ENCODE measurements at regions not wholly inside any gene's neighbourhood (a gene's known extent, or its start where the extent isn't known, plus 50 kb on each side); places are given as distances from the start of the nearest gene placed in this dataset.
"Not testable (repeated sequence)": the region's sequence is repeated elsewhere in the genome, so short reads cannot be mapped to it uniquely, and the experiment has no call there.

DNA sequence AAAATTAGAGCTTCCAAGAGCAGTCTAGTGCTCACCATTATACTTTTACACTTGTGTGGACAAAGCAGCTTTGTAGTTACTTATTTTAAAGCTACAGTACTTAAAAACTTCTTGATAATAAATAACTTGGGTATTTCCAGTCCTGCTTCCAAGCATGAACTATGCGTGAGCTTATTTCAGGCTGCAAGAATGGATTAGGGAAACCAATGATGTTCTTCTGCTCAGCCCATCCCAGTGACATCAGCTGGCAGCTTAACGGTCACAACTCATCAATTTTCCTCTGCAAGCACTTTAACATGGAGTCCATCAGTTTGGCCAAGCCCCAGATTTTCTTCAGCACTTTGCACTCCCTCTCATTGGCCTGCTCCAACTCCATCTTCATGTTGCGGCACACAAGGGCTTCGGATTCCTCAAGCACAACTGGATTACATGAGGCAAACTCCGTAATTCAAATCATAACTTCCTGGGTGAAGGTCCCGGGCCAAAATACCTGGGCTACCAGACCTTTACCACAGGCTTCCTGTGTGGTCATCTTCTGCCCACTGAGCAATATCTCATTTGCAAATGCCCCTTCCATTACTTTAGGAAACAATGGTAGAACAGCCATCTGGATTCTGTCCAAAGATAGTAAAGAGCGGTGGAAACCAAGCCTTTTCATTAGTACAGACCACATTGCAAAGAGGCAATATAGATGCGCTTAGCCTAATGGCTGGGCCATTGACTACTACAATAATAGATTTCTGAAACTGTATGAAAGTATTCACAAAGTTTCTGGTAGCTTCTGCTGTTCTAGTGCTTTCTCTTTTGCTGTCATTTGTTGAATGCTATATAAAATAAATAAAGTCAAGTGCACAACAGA is 87.5 kb upstream of the DAZL start:
- Mint-ChIP-seq H3K9me3 (no peaks in the 10 kb centered on the region), H3K36me3 (ENCODE audit: insufficient read depth) (no peaks in the 10 kb centered on the region), H3K4me3 (no peak overlapping the region), H3K27me3 (ENCODE audit: low read depth) (no peaks in the 10 kb centered on the region), H3K4me1 (ENCODE audit: low read depth) (peaks cover 1% of the 10 kb centered on the region)
- DNase-seq: no peak
- no peak for ATAC-seq

DNA sequence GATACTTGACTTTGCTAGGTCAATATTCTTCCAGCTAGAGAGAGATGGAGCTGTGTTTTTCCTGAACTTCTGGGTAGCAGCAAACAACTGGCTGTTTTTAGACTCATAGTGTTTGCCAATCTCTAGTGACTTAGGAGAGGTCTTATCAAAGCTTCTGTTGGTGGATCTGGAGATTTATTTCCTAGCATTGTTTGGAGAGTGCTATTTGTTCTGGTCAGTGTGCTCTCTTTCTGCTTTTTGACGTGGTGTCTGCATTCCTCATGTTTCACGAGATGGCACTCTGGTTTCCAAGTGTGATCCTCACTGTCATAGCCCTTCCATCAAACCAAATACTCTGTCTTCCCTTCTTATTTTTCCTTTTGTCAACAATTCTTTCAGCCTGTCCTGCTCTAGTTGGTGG is 88.6 kb upstream of the DAZL start:
- H3K36me3 Mint-ChIP-seq (ENCODE audit: insufficient read depth): no peaks in the 10 kb centered on the region
- H3K4me3 Mint-ChIP-seq: no peak overlapping the region
- peaks cover 2% of the 10 kb centered on the region for H3K4me1 Mint-ChIP-seq (ENCODE audit: low read depth)
- no peaks in the 10 kb centered on the region for H3K9me3 Mint-ChIP-seq
- no peaks in the 10 kb centered on the region for H3K27me3 Mint-ChIP-seq (ENCODE audit: low read depth)
- no peak for ATAC-seq
- DNase-seq: no peak

DNA sequence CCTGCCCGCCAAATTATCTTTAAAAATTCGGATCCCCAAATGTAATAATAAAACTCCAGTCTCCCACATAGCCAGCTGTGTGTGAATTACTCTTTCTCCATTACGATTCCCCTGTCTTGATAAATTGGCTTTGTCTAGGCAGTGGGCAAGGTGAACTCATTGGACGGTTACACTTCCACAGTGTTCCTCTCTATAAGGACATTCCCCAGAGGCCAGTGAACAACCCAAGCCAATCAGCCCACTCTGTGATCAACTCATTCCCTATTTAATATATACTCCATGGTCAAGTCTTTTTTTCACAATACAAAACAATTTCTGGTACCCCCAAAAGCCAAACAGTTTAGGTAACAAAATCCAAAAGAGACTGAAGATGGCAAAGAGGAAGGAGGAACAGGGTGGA is 90.5 kb upstream of the DAZL start:
- H3K4me1 Mint-ChIP-seq (ENCODE audit: low read depth): peaks cover 2% of the 10 kb centered on the region
- no peaks in the 10 kb centered on the region for H3K27me3 Mint-ChIP-seq (ENCODE audit: low read depth)
- H3K9me3 Mint-ChIP-seq: no peaks in the 10 kb centered on the region
- ATAC-seq: no peak
- DNase-seq: no peak
- H3K36me3 Mint-ChIP-seq (ENCODE audit: insufficient read depth): no peaks in the 10 kb centered on the region
- H3K4me3 Mint-ChIP-seq: no peak overlapping the region

DNA sequence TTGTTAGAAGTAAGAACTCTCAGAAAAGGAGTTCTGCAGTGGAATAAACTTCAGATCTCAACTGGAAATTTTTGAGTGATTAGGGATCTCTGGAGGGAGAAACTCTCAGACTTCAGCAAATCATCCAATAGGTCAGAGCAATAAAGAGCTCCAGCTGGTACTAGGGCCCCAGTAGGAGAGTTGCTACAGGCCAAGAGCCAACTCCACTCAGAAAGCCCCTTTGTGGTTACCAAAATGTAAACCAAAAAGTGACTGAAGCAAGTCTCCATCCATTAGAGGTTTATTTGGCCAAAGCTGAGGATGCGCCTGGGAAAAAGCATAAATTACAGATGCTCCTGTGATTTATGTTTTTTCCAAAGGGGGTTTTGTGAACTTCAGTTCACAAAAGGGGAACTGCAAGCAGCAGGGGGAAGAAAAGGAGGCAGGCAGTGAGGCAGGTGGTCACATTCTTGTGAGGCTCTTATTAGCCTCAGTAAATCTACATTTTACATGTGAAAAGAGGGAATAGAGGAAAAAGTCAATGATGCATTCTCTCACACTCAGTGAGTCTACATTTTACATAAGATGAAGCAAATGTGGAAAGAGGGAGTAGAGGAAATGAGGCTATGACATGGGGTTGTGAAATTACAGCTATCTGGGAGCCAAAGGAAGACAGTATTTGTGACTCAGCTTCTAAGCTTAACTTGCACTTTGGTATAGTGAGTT is 92.4 kb upstream of the DAZL start:
- ATAC-seq (no peak), DNase-seq (no peak)
- H3K4me3 Mint-ChIP-seq: no peak overlapping the region
- no peaks in the 10 kb centered on the region for H3K36me3 Mint-ChIP-seq (ENCODE audit: insufficient read depth)
- H3K4me1 Mint-ChIP-seq (ENCODE audit: low read depth): peaks cover 2% of the 10 kb centered on the region
- no peaks in the 10 kb centered on the region for H3K9me3 Mint-ChIP-seq
- no peaks in the 10 kb centered on the region for H3K27me3 Mint-ChIP-seq (ENCODE audit: low read depth)

DNA sequence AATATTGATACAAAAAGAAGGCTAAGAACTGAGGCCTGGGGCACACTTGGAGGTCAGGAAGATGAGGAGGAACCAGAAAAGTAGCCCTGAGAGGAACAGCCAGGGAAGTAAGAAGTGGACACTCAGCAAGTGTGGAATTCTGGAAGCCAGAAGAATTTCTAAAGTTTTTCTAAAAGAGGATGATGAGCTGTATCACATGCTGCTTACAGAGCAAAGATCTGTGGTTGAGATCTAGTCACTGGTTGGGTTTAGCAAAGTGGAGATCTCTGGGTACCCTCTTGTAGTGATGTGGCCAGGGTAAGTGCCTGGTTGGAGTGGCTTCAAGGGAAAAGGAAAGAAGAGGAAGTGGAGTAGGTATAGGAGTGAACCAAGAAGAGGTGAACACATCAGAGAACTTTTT is 95.4 kb upstream of the DAZL start:
- no peak for ATAC-seq
- Mint-ChIP-seq H3K36me3 (ENCODE audit: insufficient read depth) (no peaks in the 10 kb centered on the region), H3K4me3 (no peak overlapping the region), H3K27me3 (ENCODE audit: low read depth) (no peaks in the 10 kb centered on the region), H3K4me1 (ENCODE audit: low read depth) (peaks cover 2% of the 10 kb centered on the region), H3K9me3 (no peaks in the 10 kb centered on the region)
- no peak for DNase-seq

DNA sequence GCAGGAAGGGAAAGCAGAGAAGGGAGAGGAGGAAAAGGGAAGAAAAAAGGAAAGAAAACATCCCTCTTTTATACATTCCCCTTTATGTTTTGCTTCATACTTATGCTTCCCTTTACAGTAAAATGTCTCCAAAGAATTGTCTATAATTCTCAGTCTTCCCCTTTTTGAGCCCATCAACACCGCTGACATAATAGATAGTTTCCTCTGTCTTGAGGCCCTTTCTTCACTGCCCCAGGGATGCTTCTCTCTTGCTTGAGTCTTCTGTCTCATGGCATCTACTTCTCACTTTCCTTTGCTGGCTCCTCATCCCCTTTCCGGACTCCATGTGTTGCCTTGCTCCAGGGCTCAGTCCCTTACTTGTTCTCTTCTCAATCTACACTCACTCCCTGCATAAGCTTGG is 99.7 kb upstream of the DAZL start:
- Mint-ChIP-seq H3K36me3 (ENCODE audit: insufficient read depth) (no peaks in the 10 kb centered on the region), H3K4me3 (no peak overlapping the region), H3K27me3 (ENCODE audit: low read depth) (no peaks in the 10 kb centered on the region), H3K4me1 (ENCODE audit: low read depth) (no peaks in the 10 kb centered on the region), H3K9me3 (peaks cover 6% of the 10 kb centered on the region)
- DNase-seq (no peak), ATAC-seq (no peak)

DNA sequence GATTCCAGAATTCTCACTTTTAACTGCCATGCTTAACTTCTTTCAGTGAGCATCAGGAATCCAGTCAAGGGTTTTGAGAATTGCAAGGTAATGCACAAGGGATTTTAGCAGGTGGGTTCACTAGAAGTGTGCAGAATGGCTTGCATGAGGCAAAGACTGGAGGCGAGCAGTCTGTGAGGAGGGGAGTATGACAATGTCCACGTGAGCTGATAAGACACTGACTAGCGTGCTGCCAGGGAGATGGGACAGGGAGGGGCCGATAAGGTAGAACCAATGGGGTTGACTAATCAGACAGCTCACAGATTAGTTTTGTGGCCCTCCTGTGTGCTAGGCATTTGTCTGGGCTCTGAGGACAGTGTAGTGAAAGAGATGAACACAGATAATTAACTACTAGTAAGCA is 102.0 kb upstream of the DAZL start:
- no peak overlapping the region for H3K4me3 Mint-ChIP-seq
- DNase-seq (no peak), ATAC-seq (no peak)
- H3K36me3 Mint-ChIP-seq (ENCODE audit: insufficient read depth): no peaks in the 10 kb centered on the region
- no peaks in the 10 kb centered on the region for H3K27me3 Mint-ChIP-seq (ENCODE audit: low read depth)
- peaks cover 6% of the 10 kb centered on the region for H3K9me3 Mint-ChIP-seq
- no peaks in the 10 kb centered on the region for H3K4me1 Mint-ChIP-seq (ENCODE audit: low read depth)

DNA sequence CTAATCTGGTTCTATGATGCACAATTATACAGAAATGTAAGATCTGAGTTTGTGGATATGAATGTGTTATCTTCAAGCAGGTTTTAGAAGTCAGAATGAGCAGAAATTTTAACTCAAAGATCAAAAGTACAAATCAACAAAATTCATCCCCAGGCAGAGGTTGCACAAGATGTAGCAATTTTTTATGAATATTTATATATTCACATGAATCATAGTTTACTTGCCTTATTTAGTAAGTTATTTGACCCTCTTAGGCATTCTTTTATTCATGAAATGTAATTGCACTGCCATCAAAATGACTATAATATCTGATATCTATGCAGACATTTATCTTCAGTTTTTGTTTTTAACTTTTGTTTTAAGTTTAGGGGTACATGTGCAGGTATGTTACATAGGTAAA is 103.1 kb upstream of the DAZL start:
- peaks cover 2% of the 10 kb centered on the region for H3K36me3 Mint-ChIP-seq (ENCODE audit: insufficient read depth)
- ATAC-seq (no peak), DNase-seq (no peak)
- peaks cover 13% of the 10 kb centered on the region for H3K9me3 Mint-ChIP-seq
- no peaks in the 10 kb centered on the region for H3K27me3 Mint-ChIP-seq (ENCODE audit: low read depth)
- H3K4me1 Mint-ChIP-seq (ENCODE audit: low read depth): no peaks in the 10 kb centered on the region
- H3K4me3 Mint-ChIP-seq: no peak overlapping the region

DNA sequence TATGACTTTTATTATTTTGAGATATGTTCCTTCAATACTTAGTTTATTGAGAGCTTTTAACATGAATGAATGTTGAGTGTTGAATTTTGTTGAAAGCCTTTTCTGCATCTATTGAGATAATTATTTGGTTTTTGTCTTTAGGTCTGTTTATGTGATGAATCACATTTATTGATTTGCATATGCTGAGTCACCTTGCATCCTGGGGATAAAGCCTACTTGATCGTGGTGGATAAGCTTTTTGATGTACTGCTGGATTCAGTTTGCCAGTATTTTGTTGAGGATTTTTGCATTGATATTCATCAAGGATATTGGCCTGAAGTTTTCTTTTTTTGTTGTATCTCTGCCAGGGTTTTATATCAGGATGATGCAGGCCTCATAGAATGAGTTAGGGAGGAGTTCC is 106.5 kb upstream of the DAZL start:
- not testable (repeated sequence) for H3K27me3 Mint-ChIP-seq (ENCODE audit: low read depth); H3K36me3 Mint-ChIP-seq (ENCODE audit: insufficient read depth); H3K4me3 Mint-ChIP-seq; ATAC-seq; H3K4me1 Mint-ChIP-seq (ENCODE audit: low read depth); DNase-seq
- peaks cover 25% of the 10 kb centered on the region for H3K9me3 Mint-ChIP-seq

DNA sequence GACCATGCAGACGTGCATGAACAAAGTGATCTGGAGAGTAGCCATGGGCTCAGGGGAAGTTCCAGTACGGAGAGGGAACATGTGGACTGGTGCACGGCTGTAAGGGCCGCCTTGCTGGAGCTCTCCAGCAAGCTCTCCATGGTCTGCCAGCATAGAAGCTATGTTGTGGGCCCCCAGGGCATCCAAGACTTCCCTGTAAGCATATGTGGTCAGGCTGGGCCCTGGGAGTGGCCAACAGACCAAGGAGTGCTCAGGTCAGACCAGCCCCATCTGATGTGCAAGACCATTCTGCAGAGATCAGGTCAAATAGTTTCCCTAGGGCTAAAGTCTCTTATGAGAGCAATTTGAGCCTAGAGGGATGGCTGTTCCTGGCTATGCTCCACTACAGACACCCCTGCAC is 110.1 kb upstream of the DAZL start:
- no peak for DNase-seq
- peaks cover 18% of the 10 kb centered on the region for H3K9me3 Mint-ChIP-seq
- no peaks in the 10 kb centered on the region for H3K4me1 Mint-ChIP-seq (ENCODE audit: low read depth)

DNA sequence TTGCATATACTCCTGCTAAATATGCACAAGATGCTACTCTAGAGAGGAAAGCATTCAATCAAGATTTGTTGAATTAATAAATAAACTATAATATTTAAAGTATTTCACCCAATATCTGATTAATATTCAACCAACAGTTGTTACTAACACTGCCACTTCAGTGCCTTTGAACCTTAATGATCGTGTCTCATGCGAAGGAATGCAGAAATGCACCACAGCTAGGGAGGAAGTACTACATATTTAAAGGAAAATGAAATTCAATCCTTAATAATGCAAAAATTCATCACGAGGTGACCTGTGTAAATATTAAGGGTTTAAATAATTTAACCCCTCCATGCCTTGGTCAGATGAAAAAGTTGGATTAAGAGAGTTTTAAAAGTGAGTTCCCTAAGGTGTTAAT is 114.2 kb upstream of the DAZL start:
- DNase-seq (no peak), ATAC-seq (no peak)
- H3K4me1 Mint-ChIP-seq (ENCODE audit: low read depth): no peaks in the 10 kb centered on the region

More for the DNA sequence above, 110.1 kb upstream of the DAZL start:
- Mint-ChIP-seq H3K36me3 (ENCODE audit: insufficient read depth) (peaks cover 4% of the 10 kb centered on the region), H3K4me3 (no peak overlapping the region), H3K27me3 (ENCODE audit: low read depth) (peaks cover 2% of the 10 kb centered on the region)
- no peak for ATAC-seq

DNA sequence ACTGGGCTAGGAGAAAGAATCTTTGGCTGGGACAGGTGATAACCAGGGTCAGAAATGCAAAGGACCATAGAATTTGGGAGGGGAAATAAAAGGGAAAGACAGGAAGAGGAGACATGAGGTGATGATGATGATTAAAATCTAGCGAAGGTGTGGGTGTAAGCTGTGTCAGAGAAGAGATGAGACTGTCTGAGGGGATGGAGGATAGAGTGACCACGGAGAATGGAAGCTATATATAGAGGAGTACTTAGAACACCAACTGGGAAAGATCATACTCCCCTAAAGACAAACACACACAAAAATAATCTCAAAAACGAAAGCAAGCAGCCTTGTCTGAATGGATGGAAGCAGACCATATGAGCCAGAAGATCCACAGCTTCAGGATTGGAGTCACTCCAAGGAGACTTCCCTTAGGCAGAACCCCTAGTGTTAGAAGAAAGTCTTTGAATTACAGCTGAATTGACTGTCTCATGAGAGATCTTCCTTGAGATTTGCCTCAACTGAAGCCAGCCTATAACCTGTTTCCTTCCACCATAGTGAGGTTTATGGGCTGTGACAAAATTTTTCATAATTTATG is 115.2 kb upstream of the DAZL start:
- Mint-ChIP-seq H3K27me3 (ENCODE audit: low read depth) (peaks cover 4% of the 10 kb centered on the region), H3K4me1 (ENCODE audit: low read depth) (no peaks in the 10 kb centered on the region), H3K36me3 (ENCODE audit: insufficient read depth) (no peaks in the 10 kb centered on the region), H3K4me3 (no peak overlapping the region), H3K9me3 (peaks cover 3% of the 10 kb centered on the region)
- ATAC-seq (no peak), DNase-seq (no peak)

More for the DNA sequence above, 114.2 kb upstream of the DAZL start:
- H3K9me3 Mint-ChIP-seq: no peaks in the 10 kb centered on the region
- no peaks in the 10 kb centered on the region for H3K36me3 Mint-ChIP-seq (ENCODE audit: insufficient read depth)
- H3K27me3 Mint-ChIP-seq (ENCODE audit: low read depth): peaks cover 6% of the 10 kb centered on the region
- no peak overlapping the region for H3K4me3 Mint-ChIP-seq

DNA sequence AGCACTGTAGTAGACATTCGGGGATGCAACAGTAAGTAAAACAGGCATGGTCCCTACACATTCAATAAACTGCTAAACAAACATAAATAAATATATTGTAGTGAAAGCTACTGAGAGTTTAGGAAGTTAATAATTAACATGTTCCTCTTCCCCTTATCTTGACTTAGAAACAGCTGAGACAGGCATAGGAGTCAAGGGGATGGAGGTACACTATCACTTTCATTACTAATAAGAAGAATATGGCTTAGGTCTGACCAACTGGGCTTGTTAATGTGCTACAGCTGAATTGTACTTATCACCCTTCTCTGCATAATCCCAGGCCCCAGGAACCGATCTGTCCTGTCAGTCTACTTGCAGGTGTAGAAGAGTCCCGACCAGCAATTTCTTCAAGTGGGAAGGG is 116.3 kb upstream of the DAZL start:
- peaks cover 13% of the 10 kb centered on the region for H3K9me3 Mint-ChIP-seq

DNA sequence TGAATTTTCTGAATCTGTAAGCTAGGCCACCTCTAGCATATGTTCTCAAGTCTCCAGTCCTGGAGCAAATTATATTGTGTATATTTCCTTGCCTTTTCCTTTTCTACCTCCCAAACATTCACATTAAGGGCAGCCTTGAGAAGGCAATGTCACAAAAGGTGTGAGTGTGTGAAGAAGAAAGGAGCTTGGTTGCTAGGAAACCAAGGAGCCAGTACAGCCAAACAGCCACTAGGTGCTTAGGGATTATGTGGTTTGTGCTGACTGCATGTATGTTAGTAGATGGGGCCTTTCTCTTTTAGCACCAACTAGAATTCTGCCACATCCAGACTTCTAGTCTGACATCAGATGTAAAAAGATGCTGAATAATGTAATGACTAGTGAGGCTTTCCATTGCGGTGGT is 118.8 kb upstream of the DAZL start:
- Mint-ChIP-seq H3K4me3 (no peak overlapping the region), H3K4me1 (ENCODE audit: low read depth) (no peaks in the 10 kb centered on the region), H3K9me3 (peaks cover 17% of the 10 kb centered on the region), H3K27me3 (ENCODE audit: low read depth) (peaks cover 4% of the 10 kb centered on the region), H3K36me3 (ENCODE audit: insufficient read depth) (no peaks in the 10 kb centered on the region)
- DNase-seq (no peak), ATAC-seq (peak in 1 of 2 donors; percentile 46)

More for the DNA sequence above, 116.3 kb upstream of the DAZL start:
- Mint-ChIP-seq H3K36me3 (ENCODE audit: insufficient read depth) (no peaks in the 10 kb centered on the region), H3K27me3 (ENCODE audit: low read depth) (peaks cover 4% of the 10 kb centered on the region), H3K4me1 (ENCODE audit: low read depth) (no peaks in the 10 kb centered on the region), H3K4me3 (no peak overlapping the region)
- DNase-seq (no peak), ATAC-seq (no peak)

DNA sequence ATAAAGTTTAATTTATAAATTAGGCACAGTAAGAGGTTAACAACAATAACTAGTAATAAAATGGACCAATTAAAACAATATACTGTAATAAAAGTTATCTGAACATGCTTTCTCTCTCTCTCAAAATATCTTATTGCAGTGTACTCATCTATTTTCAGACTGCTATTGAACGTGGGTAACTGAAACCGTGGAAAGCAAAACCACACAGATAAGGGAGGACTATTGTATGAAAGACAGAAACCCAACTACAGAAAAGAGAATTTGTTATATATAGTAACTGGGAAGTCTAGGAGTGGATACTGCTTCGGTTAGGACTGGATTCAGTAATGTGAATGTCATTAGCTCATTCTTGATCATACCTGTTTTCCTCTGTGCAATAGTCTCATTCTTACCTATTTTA is 119.3 kb upstream of the DAZL start:
- peaks cover 4% of the 10 kb centered on the region for H3K27me3 Mint-ChIP-seq (ENCODE audit: low read depth)
- H3K36me3 Mint-ChIP-seq (ENCODE audit: insufficient read depth): no peaks in the 10 kb centered on the region
- H3K4me3 Mint-ChIP-seq: no peak overlapping the region
- DNase-seq (no peak), ATAC-seq (no peak)
- H3K4me1 Mint-ChIP-seq (ENCODE audit: low read depth): no peaks in the 10 kb centered on the region
- peaks cover 17% of the 10 kb centered on the region for H3K9me3 Mint-ChIP-seq
